ENCODE measurements at regions not wholly inside any gene's neighbourhood (a gene's known extent, or its start where the extent isn't known, plus 50 kb on each side); places are given as distances from the start of the nearest gene placed in this dataset.

DNA sequence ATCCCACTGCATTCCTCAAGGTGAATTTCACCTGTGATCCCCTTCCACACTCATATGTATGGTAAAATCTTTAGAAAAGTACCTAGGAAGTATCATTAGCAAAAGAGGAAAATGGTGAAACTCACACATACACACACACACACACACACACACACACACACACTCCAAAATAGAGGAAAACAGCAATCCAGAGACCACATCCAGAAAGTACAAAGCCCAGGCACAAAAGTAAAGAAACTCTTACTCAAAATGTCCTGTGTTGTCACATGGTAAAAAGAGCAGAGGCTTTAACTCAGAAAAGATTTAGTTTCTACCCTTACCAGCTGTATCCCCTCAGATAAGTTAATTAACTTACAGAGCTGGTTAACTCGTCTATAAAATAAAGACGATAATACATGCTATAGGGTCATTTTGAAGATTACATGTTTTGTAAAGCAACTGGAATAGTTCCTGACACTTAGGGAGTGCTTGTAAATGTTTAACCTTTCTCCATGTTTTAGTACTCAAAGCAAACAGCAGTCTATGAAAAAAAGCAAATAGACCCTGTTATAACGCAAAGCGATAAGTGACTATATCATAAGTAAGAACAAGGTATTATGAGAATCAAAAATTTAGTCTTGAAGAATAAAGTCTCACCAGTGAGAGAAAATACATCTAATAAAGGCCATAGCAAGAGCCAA lies 360.0 kb upstream of the LRATD1 start:
- DNase-seq (ENCODE audit: low spot score): no peak
- ATAC-seq (ENCODE audit: low FRiP score): no peak
- no peak for TF ChIP-seq CTCF (IDR thresholded peaks at IDR 0.05)

- no peak for ATAC-seq (ENCODE audit: low FRiP score)
- no peak for DNase-seq (ENCODE audit: low spot score)
- no peak for TF ChIP-seq CTCF (IDR thresholded peaks at IDR 0.05)
Observed at GRCh38 chr2:14273650-14274049, 358.9 kb upstream of the LRATD1 start.

- no peak for ATAC-seq (ENCODE audit: low FRiP score)
- DNase-seq (ENCODE audit: low spot score): no peak
- no peak for TF ChIP-seq CTCF (IDR thresholded peaks at IDR 0.05)
Observed at GRCh38 chr2:14284244-14284643, 348.3 kb upstream of the LRATD1 start.

DNA sequence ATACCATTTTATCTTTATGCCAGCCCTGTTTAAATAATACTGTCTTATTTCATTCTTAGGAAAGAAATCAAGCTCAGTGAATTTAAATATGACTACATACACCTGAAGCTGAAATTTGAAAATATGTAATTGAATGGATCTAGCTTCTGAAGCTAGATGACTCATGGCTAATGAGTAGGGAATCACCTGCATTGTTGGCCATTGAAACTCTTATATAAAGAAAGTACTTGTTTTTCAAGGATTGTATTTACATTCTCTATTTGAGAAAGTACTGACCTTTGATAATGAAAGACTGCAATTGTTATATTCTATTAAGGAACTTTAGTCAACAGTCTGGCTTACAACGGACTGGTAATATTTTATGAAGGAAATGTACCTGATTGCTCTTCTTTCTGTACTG lies 346.7 kb upstream of the LRATD1 start:
- TF ChIP-seq CTCF (IDR thresholded peaks at IDR 0.05): no peak
- DNase-seq (ENCODE audit: low spot score) (no peak), ATAC-seq (ENCODE audit: low FRiP score) (no peak)

DNA sequence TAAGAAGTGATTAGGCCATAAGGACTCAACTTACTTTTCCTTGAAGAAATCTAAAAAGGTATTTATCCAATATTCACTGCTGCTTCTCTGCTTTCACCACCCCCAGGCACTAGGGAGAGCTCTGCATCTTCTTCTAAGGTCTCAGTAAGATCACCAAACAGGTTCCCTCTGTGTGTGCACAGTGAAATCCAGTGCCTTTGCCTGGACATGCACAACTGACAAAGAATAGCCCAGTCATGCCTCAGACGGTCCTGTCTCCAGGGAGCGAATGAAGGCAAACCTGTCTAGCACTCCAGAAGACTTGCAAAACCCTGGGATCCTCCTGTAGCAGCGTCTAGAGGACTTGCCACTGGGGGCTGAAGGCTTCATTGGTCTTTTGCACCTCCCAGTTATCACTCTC lies 344.5 kb upstream of the LRATD1 start:
- DNase-seq (ENCODE audit: low spot score) (no peak), ATAC-seq (ENCODE audit: low FRiP score) (no peak)
- TF ChIP-seq CTCF (IDR thresholded peaks at IDR 0.05): no peak

DNA sequence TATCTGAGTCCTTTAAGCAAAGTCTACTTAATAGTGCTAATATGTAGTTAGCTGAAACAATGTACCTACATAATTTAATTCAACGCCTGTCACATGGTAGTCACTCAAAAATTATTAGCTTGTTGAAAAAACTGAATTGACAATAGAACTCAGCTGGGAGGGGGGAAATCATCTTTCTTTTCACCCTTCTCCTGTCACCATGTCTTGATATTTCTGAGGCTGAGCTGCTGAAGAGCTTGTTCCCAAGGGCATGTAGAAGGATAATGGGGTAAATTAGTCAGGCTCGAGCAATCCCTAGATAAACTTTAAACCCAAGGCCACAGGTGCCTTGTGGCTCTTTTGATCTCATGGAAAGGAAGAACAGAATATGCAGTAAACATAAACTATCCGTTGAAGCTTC lies 339.6 kb upstream of the LRATD1 start:
- no peak for TF ChIP-seq CTCF (IDR thresholded peaks at IDR 0.05)
- ATAC-seq (ENCODE audit: low FRiP score) (no peak), DNase-seq (ENCODE audit: low spot score) (no peak)

DNA sequence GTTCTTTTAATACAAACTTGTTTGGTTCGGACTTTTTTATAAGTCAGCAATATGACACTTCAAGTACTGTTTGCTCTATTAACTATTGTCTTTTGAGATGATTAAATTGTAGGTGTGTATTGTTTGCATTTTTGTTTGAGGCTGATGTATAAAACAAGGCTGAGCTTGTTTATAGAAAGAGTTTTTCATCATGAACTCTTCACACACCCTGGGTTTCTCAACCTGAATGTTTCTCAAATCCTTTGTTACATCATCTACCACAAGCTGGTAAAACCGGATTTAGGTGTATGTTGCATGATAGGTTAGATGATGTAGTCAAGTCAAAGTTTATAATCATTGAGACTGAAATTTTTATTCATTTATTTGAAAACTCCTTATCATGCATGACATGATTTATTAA lies 335.2 kb upstream of the LRATD1 start:
- ATAC-seq (ENCODE audit: low FRiP score) (no peak), DNase-seq (ENCODE audit: low spot score) (no peak)
- TF ChIP-seq CTCF (IDR thresholded peaks at IDR 0.05): no peak

Data from omental fat pad (tissue), 3 donors.